ENCODE measurements at regions not wholly inside any gene's neighbourhood (a gene's known extent, or its start where the extent isn't known, plus 50 kb on each side); places are given as distances from the start of the nearest gene placed in this dataset.

GRCh38 chr5:68395926-68396511 is 180.5 kb downstream of the PIK3R1 start (continued):
- TF ChIP-seq SNAI1 (CRISPR knock-in tag; IDR thresholded peaks at IDR 0.05; ENCODE audit: borderline replicate concordance) (no peak), HDAC2 (CRISPR knock-in tag; IDR thresholded peaks at IDR 0.05) (no peak), HNRNPUL1 (IDR thresholded peaks at IDR 0.05; ENCODE audit: low read depth, low read length) (no peak), SIX4 (CRISPR knock-in tag; IDR thresholded peaks at IDR 0.05) (0 out of 2 replicates have a peak, but pooled peaks have one; percentile 20), FOXP1 (IDR thresholded peaks at IDR 0.05) (no peak), FOXP1 (CRISPR knock-in tag; IDR thresholded peaks at IDR 0.05) (no peak), POGZ (CRISPR knock-in tag; IDR thresholded peaks at IDR 0.05) (0 out of 2 replicates have a peak, but pooled peaks have one; percentile 19), ZNF678 (CRISPR knock-in tag; IDR thresholded peaks at IDR 0.05) (no peak), SATB2 (CRISPR knock-in tag; IDR thresholded peaks at IDR 0.05) (no peak), HMG20A (CRISPR knock-in tag; IDR thresholded peaks at IDR 0.05; ENCODE audit: borderline replicate concordance) (no peak; the same call in 1 of the 2 replicates), IKZF5 (CRISPR knock-in tag; IDR thresholded peaks at IDR 0.05) (0 out of 2 replicates have a peak, but pooled peaks have one; percentile 10), NONO (IDR thresholded peaks at IDR 0.05) (no peak), NONO (CRISPR knock-in tag; conservative IDR thresholded peaks at IDR 0.05) (0 out of 2 replicates have a peak, but pooled peaks have one; percentile 6), SOX5 (CRISPR knock-in tag; IDR thresholded peaks at IDR 0.05; ENCODE audit: borderline replicate concordance) (peak; percentile 70), ATF1 (CRISPR knock-in tag; IDR thresholded peaks at IDR 0.05) (no peak), PRDM10 (CRISPR knock-in tag; IDR thresholded peaks at IDR 0.05; ENCODE audit: low read depth) (0 out of 2 replicates have a peak, but pooled peaks have one; percentile 37), DNMT1 (CRISPR knock-in tag; IDR thresholded peaks at IDR 0.05) (no peak), MAFK (conservative IDR thresholded peaks at IDR 0.05 in 1 of 2, IDR thresholded peaks at IDR 0.05 in 1 of 2; ENCODE audit: low read length in 2 of 2) (no peak), KIAA2018 (CRISPR knock-in tag; IDR thresholded peaks at IDR 0.05; ENCODE audit: borderline replicate concordance) (no peak), POLR2AphosphoS5 (IDR thresholded peaks at IDR 0.05; ENCODE audit: low read depth, low read length) (no peak)

All from HepG2 (cell line).